Vagina (tissue), 2 donors: ENCODE measurements at regions not wholly inside any gene's neighbourhood (a gene's known extent, or its start where the extent isn't known, plus 50 kb on each side); places are given as distances from the start of the nearest gene placed in this dataset.
"Not testable (repeated sequence)": the region's sequence is repeated elsewhere in the genome, so short reads cannot be mapped to it uniquely, and the experiment has no call there.

Source experiments
- DNase-seq, 2 donors: peaks; one replicate each; pipeline ENCODE4 v3.0.0-alpha.2; 2017; ENCODE audit errors: extremely low spot score in 2 of 2
- H3K27ac ChIP-seq: fragments of 200-600 bp; sonication (generic); one replicate; pipeline ENCODE4 v1.5.1; 2019
- H3K27me3 ChIP-seq: fragments of 200-600 bp; sonication (generic); one replicate; pipeline ENCODE4 v1.5.1; 2019
- H3K36me3 ChIP-seq, 2 donors: fragments of 200-600 bp; sonication (generic); one replicate each; pipeline ENCODE4 v1.5.1; 2017 to 2019
- H3K4me1 ChIP-seq: fragments of 200-600 bp; sonication (generic); one replicate; pipeline ENCODE4 v1.5.1; 2019
- H3K4me3 ChIP-seq, 2 donors: fragments of 200-600 bp; sonication (generic); 1 replicate in 1 of 2; 2 replicates in 1 of 2; pipeline ENCODE4 v1.5.1; 2016 to 2019
- H3K9me3 ChIP-seq: fragments of 200-600 bp; sonication (generic); one replicate; pipeline ENCODE4 v1.5.1; 2019
- POLR2A ChIP-seq, 2 donors: fragments of 450-650 bp; IDR thresholded peaks; one replicate each; pipeline ENCODE4 v1.6.1; 2017; ENCODE audit warnings: antibody characterized with exemption in 2 of 2, mild to moderate bottlenecking in 2 of 2, moderate library complexity in 2 of 2
- POLR2AphosphoS5 ChIP-seq, 2 donors: sonication (generic); formaldehyde crosslinking; IDR thresholded peaks; one replicate each; pipeline ENCODE4 v1.9.0; 2017; ENCODE audit warnings: antibody characterized with exemption in 2 of 2, mild to moderate bottlenecking in 2 of 2, low read depth in 1 of 2; ENCODE audit not compliant: insufficient read depth in 1 of 2
- intact Hi-C: fragments of 100-400 bp; cut with DNase I; formaldehyde crosslinking; loops from one replicate; pipeline ENCODE4 v1.15.1; 2023
- TF ChIP-seq, protein P1 (sequence below), 3 experiments: fragments of 450-650 bp in 2 of 3; fragments of 200-600 bp in 1 of 3; sonication (generic) in 1 of 3; IDR thresholded peaks; one replicate each; pipeline ENCODE4 v1.5.1; 2017 to 2019; ENCODE audit warnings: antibody characterized with exemption in 3 of 3, mild to moderate bottlenecking in 2 of 3, moderate library complexity in 2 of 3

DNA sequence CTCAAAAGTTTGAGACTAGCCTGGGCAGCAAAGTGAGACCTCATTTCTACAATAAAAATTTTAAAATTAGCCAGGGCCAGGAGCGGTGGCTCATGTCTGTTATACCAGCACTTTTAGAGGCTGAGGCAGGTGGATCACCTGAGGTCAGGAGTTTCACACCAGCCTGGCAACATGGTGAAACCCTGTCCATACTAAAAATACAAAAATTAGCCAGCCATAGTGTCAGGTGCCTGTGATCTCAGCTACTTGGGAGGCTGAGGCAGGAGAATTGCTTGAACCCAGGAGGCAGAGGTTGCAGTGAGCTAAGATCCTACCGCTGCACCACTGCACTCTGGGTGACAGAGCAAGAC, 85.1 kb upstream of the MAP4 start:
- H3K27me3 ChIP-seq, H3K36me3 ChIP-seq, intact Hi-C loops, H3K27ac ChIP-seq, H3K9me3 ChIP-seq, DNase-seq, H3K4me3 ChIP-seq, H3K4me1 ChIP-seq: not testable (repeated sequence)

DNA sequence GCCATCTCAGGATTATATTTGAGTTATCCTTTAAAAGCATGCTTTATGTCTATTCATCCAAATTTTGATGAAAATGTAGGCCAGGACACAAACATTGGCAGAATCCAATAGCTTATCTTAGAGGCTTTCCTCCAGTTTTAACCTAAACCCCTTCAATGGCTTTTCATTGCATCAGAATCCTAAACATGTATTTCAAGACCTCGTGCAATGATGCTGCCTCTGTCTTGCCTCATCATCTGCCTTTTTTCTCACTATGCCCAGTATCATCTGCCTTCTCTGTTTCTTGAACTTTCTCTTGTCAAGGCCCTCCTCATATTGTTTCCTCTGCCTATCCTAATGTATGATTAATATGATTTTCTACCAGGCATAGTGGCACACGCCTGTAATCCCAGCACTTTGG, 76.1 kb upstream of the MAP4 start:
- intact Hi-C loops = no loop called here
- Histone ChIP-seq H3K4me1 (peaks cover 10% of the 10 kb centered on the region), H3K9me3 (no peaks in the 10 kb centered on the region), H3K27me3 (no peaks in the 10 kb centered on the region), H3K27ac (no peak overlapping the region), H3K4me3 (no peak overlapping the region), H3K36me3 (no peaks in the 10 kb centered on the region)
- DNase-seq = no peak
- no peak for TF ChIP-seq POLR2A (IDR thresholded peaks at IDR 0.05)

DNA sequence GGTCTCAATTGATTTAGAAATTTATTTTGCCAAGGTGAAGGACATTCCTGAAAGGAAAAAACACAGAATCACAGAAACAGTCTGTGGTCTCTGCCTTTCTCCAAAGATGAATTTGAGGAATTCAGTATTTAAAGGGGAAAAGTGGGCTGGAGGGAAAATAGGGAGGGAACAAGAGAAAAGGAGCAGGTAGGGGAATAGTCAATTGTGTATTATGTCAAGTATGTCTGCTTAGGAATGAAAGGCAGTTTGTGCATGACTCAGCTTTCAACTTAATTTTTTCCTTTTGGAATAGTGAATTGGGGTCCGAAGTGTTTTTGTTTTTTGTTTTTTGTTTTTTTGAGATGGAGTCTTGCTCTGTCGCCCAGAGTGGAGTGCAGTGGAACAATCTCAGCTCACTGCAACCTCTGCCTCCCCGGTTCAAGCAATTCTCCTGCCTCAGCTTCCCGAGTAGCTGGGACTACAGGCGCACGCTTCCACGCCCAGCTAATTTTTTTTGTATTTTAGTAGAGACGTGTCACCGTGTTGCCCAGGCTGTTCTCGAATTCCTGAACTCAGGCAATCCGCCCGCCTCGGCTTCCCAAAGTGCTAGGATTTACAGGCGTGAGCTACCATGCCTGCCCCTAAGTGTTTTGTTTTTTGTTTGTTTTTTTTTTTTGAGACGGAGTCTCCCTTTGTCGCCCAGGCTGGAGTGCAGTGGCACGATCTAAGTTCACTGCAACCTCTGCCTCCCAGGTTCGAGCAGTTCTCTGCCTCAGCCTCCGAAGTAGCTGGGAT, 74.1 kb upstream of the MAP4 start:
- TF ChIP-seq, protein P1, sequence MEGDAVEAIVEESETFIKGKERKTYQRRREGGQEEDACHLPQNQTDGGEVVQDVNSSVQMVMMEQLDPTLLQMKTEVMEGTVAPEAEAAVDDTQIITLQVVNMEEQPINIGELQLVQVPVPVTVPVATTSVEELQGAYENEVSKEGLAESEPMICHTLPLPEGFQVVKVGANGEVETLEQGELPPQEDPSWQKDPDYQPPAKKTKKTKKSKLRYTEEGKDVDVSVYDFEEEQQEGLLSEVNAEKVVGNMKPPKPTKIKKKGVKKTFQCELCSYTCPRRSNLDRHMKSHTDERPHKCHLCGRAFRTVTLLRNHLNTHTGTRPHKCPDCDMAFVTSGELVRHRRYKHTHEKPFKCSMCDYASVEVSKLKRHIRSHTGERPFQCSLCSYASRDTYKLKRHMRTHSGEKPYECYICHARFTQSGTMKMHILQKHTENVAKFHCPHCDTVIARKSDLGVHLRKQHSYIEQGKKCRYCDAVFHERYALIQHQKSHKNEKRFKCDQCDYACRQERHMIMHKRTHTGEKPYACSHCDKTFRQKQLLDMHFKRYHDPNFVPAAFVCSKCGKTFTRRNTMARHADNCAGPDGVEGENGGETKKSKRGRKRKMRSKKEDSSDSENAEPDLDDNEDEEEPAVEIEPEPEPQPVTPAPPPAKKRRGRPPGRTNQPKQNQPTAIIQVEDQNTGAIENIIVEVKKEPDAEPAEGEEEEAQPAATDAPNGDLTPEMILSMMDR (IDR thresholded peaks at IDR 0.05) = no peak
- TF ChIP-seq POLR2A (IDR thresholded peaks at IDR 0.05) (no peak), POLR2AphosphoS5 (IDR thresholded peaks at IDR 0.05; ENCODE audit: insufficient read depth in 1 of 2, low read depth in 1 of 2) (no peak)
- DNase-seq = no peak
- Histone ChIP-seq H3K27ac (no peak overlapping the region), H3K4me3 (no peak overlapping the region), H3K36me3 (no peaks in the 10 kb centered on the region), H3K4me1 (peaks cover 29% of the 10 kb centered on the region), H3K27me3 (no peaks in the 10 kb centered on the region), H3K9me3 (no peaks in the 10 kb centered on the region)
- intact Hi-C loops = no loop called here

DNA sequence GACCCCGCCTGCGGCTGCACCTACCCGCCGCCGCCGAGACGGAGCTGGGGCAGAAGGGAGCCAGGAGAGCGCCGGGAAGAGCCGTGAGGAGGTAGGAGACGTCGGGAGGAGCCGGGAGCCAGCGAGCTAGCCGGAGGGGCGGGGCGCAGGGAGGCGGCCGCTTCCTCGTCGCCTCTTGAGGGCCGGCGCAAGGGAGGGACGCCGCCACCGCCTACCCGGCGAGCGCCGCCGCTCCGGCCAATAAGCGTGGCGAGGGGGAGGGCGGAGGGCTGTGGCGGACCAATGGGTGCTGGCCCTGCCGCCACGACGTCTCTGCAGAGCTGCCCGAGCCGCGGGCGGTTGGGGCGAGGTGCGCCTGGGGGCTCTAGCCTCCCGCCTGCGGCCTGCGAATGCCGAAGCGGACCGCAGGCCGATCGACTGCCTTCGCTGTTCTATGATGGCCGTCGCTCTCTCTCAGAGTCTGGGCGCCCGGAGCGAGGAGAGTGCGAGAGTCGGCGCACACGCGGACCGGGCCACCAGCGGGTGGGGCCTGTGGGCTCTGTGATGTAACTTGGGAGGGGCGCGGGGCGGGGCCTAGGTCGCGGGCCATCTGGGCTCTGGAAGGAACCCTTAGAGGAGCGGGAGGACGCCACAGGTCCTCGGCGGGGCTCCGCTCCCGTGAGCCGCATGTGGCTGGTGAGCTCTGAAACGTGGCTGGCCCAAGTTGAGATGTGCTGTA, 72.7 kb upstream of the MAP4 start:
- no peaks in the 10 kb centered on the region for H3K36me3 ChIP-seq
- H3K4me3 ChIP-seq = peak overlapping the region; percentile 91 to 99
- TF ChIP-seq POLR2AphosphoS5 (IDR thresholded peaks at IDR 0.05; ENCODE audit: insufficient read depth in 1 of 2, low read depth in 1 of 2) = peak; percentile 74 to 97
- TF ChIP-seq POLR2A (IDR thresholded peaks at IDR 0.05) = peak in 1 of 2 donors; percentile 79
- TF ChIP-seq, protein P1 (IDR thresholded peaks at IDR 0.05) = no peak
- peak in 1 of 2 donors; percentile 97 for DNase-seq
- H3K4me1 ChIP-seq = peaks cover 40% of the 10 kb centered on the region
- intact Hi-C loops = no loop called here
- peak overlapping the region; percentile 95 for H3K27ac ChIP-seq
- no peaks in the 10 kb centered on the region for H3K9me3 ChIP-seq
- H3K27me3 ChIP-seq = no peaks in the 10 kb centered on the region

DNA sequence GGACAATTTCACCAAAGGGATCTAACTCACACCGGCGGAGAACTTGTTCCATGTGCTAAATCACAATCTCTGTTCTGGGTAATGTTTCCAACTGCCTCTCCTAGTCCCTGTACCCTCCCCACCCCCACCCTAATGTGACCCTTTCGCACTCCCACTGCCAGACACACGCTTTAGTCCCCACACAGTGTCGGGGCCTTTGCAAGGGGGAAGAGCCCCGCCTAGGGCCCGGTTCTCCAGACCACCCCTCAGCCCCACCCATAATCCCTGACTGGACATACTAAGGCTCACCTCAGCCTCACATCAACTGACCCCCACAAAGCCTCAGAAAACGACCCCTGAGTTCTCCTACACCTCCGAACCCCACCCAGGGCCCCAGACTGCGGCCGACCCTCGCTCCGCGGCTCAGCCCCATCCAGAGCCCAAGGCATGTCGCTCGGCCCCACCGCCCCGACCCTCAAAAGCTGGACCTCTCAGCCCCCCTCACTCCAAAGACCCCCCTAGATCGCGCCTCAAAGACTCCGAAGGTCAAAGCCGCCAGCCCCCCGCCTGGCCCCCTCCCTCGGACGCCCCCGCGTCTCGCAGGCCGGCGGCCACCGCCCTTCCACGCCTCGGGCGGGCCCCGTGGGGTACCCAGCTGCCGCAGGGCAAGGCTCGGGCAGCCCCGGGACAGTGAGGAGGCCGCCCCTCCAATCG, 72.0 kb upstream of the MAP4 start:
- peak in 1 of 2 donors; percentile 91 for DNase-seq
- no peaks in the 10 kb centered on the region for H3K36me3 ChIP-seq
- H3K4me1 ChIP-seq = peaks cover 44% of the 10 kb centered on the region
- H3K27me3 ChIP-seq = no peaks in the 10 kb centered on the region
- H3K27ac ChIP-seq = peak overlapping the region; percentile 95
- H3K4me3 ChIP-seq = peak overlapping the region; percentile 91 to 99
- intact Hi-C loops = no loop called here
- TF ChIP-seq POLR2A (IDR thresholded peaks at IDR 0.05) (no peak), POLR2AphosphoS5 (IDR thresholded peaks at IDR 0.05; ENCODE audit: insufficient read depth in 1 of 2, low read depth in 1 of 2) (no peak)
- TF ChIP-seq, protein P1 (IDR thresholded peaks at IDR 0.05) = no peak
- H3K9me3 ChIP-seq = no peaks in the 10 kb centered on the region
